ENCODE measurements at regions not wholly inside any gene's neighbourhood (a gene's known extent, or its start where the extent isn't known, plus 50 kb on each side); places are given as distances from the start of the nearest gene placed in this dataset.
"Not testable (repeated sequence)": the region's sequence is repeated elsewhere in the genome, so short reads cannot be mapped to it uniquely, and the experiment has no call there.

- Mint-ChIP-seq H3K4me1 (no peaks in the 10 kb centered on the region), H3K36me3 (ENCODE audit: low read depth) (no peaks in the 10 kb centered on the region), H3K27ac (no peak overlapping the region), H3K27me3 (no peaks in the 10 kb centered on the region), H3K4me3 (no peak overlapping the region), H3K9me3 (peaks cover 6% of the 10 kb centered on the region)
- DNase-seq: no peak
- ATAC-seq: no peak
Observed at GRCh38 chr14:25699981-25700380, 650.0 kb upstream of the STXBP6 start.

GRCh38 chr14:25698111-25698510 lies 648.2 kb upstream of the STXBP6 start:
- no peaks in the 10 kb centered on the region for H3K36me3 Mint-ChIP-seq (ENCODE audit: low read depth)
- no peak overlapping the region for H3K4me3 Mint-ChIP-seq
- DNase-seq (no peak), ATAC-seq (no peak)
- H3K9me3 Mint-ChIP-seq: peaks cover 3% of the 10 kb centered on the region
- H3K27me3 Mint-ChIP-seq: no peaks in the 10 kb centered on the region
- H3K27ac Mint-ChIP-seq: no peak overlapping the region
- H3K4me1 Mint-ChIP-seq: no peaks in the 10 kb centered on the region

- no peaks in the 10 kb centered on the region for H3K36me3 Mint-ChIP-seq (ENCODE audit: low read depth)
Observed at GRCh38 chr14:25696176-25696575, 646.2 kb upstream of the STXBP6 start.

GRCh38 chr14:25685004-25685403 lies 635.1 kb upstream of the STXBP6 start:
- ATAC-seq: no peak
- Mint-ChIP-seq H3K27me3 (no peaks in the 10 kb centered on the region), H3K4me1 (no peaks in the 10 kb centered on the region), H3K9me3 (peaks cover 4% of the 10 kb centered on the region), H3K27ac (no peak overlapping the region), H3K4me3 (no peak overlapping the region), H3K36me3 (ENCODE audit: low read depth) (no peaks in the 10 kb centered on the region)
- DNase-seq: no peak

More at GRCh38 chr14:25696176-25696575, 646.2 kb upstream of the STXBP6 start:
- Mint-ChIP-seq H3K27me3 (no peaks in the 10 kb centered on the region), H3K9me3 (peaks cover 3% of the 10 kb centered on the region), H3K4me1 (no peaks in the 10 kb centered on the region), H3K4me3 (no peak overlapping the region), H3K27ac (no peak overlapping the region)
- DNase-seq: no peak
- ATAC-seq: no peak

- Mint-ChIP-seq H3K4me3 (no peak overlapping the region), H3K27me3 (no peaks in the 10 kb centered on the region), H3K4me1 (no peaks in the 10 kb centered on the region), H3K9me3 (peaks cover 13% of the 10 kb centered on the region), H3K27ac (no peak overlapping the region), H3K36me3 (ENCODE audit: low read depth) (no peaks in the 10 kb centered on the region)
- DNase-seq (no peak), ATAC-seq (no peak)
Observed at GRCh38 chr14:25680934-25681333, 631.0 kb upstream of the STXBP6 start.

GRCh38 chr14:25680511-25680910 lies 630.6 kb upstream of the STXBP6 start:
- not testable (repeated sequence) for H3K27me3 Mint-ChIP-seq; H3K36me3 Mint-ChIP-seq (ENCODE audit: low read depth); DNase-seq; H3K4me1 Mint-ChIP-seq; ATAC-seq; H3K27ac Mint-ChIP-seq; H3K4me3 Mint-ChIP-seq
- peaks cover 13% of the 10 kb centered on the region for H3K9me3 Mint-ChIP-seq

- DNase-seq (no peak), ATAC-seq (no peak)
- Mint-ChIP-seq H3K9me3 (peaks cover 17% of the 10 kb centered on the region), H3K4me3 (no peak overlapping the region), H3K36me3 (ENCODE audit: low read depth) (no peaks in the 10 kb centered on the region), H3K27me3 (no peaks in the 10 kb centered on the region), H3K27ac (no peak overlapping the region), H3K4me1 (no peaks in the 10 kb centered on the region)
Observed at GRCh38 chr14:25677111-25677510, 627.2 kb upstream of the STXBP6 start.

- no peak for ATAC-seq
- Mint-ChIP-seq H3K27me3 (no peaks in the 10 kb centered on the region), H3K27ac (no peak overlapping the region), H3K36me3 (ENCODE audit: low read depth) (no peaks in the 10 kb centered on the region), H3K9me3 (no peaks in the 10 kb centered on the region), H3K4me1 (no peaks in the 10 kb centered on the region), H3K4me3 (no peak overlapping the region)
- no peak for DNase-seq
Observed at GRCh38 chr14:25667387-25667786, 617.4 kb upstream of the STXBP6 start.

GRCh38 chr14:25666877-25667276 lies 616.9 kb upstream of the STXBP6 start:
- ATAC-seq (no peak), DNase-seq (no peak)
- H3K36me3 Mint-ChIP-seq (ENCODE audit: low read depth): no peaks in the 10 kb centered on the region
- no peaks in the 10 kb centered on the region for H3K27me3 Mint-ChIP-seq
- no peak overlapping the region for H3K27ac Mint-ChIP-seq
- no peaks in the 10 kb centered on the region for H3K9me3 Mint-ChIP-seq
- no peaks in the 10 kb centered on the region for H3K4me1 Mint-ChIP-seq
- no peak overlapping the region for H3K4me3 Mint-ChIP-seq

- ATAC-seq (no peak), DNase-seq (no peak)
- H3K27me3 Mint-ChIP-seq: no peaks in the 10 kb centered on the region
- H3K9me3 Mint-ChIP-seq: peaks cover 5% of the 10 kb centered on the region
- H3K27ac Mint-ChIP-seq: no peak overlapping the region
- no peak overlapping the region for H3K4me3 Mint-ChIP-seq
- no peaks in the 10 kb centered on the region for H3K4me1 Mint-ChIP-seq
- no peaks in the 10 kb centered on the region for H3K36me3 Mint-ChIP-seq (ENCODE audit: low read depth)
Observed at GRCh38 chr14:25658988-25659387, 609.0 kb upstream of the STXBP6 start.

- Mint-ChIP-seq H3K4me3 (no peak overlapping the region), H3K9me3 (no peaks in the 10 kb centered on the region), H3K27me3 (no peaks in the 10 kb centered on the region), H3K36me3 (ENCODE audit: low read depth) (no peaks in the 10 kb centered on the region), H3K27ac (no peak overlapping the region), H3K4me1 (no peaks in the 10 kb centered on the region)
- ATAC-seq (no peak), DNase-seq (no peak)
Observed at GRCh38 chr14:25630447-25630846, 580.5 kb upstream of the STXBP6 start.

- Mint-ChIP-seq H3K9me3 (peaks cover 5% of the 10 kb centered on the region), H3K27ac (no peak overlapping the region), H3K4me1 (no peaks in the 10 kb centered on the region), H3K4me3 (no peak overlapping the region), H3K27me3 (no peaks in the 10 kb centered on the region), H3K36me3 (ENCODE audit: low read depth) (no peaks in the 10 kb centered on the region)
- DNase-seq: no peak
- ATAC-seq: no peak
Observed at GRCh38 chr14:25628978-25629377, 579.0 kb upstream of the STXBP6 start.

- DNase-seq: no peak
- Mint-ChIP-seq H3K9me3 (peaks cover 5% of the 10 kb centered on the region), H3K36me3 (ENCODE audit: low read depth) (no peaks in the 10 kb centered on the region), H3K27me3 (no peaks in the 10 kb centered on the region), H3K27ac (no peak overlapping the region), H3K4me1 (no peaks in the 10 kb centered on the region), H3K4me3 (no peak overlapping the region)
- ATAC-seq: no peak
Observed at GRCh38 chr14:25628390-25628789, 578.4 kb upstream of the STXBP6 start.

- no peaks in the 10 kb centered on the region for H3K4me1 Mint-ChIP-seq
- H3K27ac Mint-ChIP-seq: no peak overlapping the region
- H3K9me3 Mint-ChIP-seq: peaks cover 5% of the 10 kb centered on the region
- DNase-seq (no peak), ATAC-seq (no peak)
- H3K36me3 Mint-ChIP-seq (ENCODE audit: low read depth): no peaks in the 10 kb centered on the region
- H3K4me3 Mint-ChIP-seq: no peak overlapping the region
- no peaks in the 10 kb centered on the region for H3K27me3 Mint-ChIP-seq
Observed at GRCh38 chr14:25626986-25627385, 577.0 kb upstream of the STXBP6 start.

GRCh38 chr14:25622763-25623162 lies 572.8 kb upstream of the STXBP6 start:
- H3K36me3 Mint-ChIP-seq (ENCODE audit: low read depth): no peaks in the 10 kb centered on the region
- H3K4me1 Mint-ChIP-seq: no peaks in the 10 kb centered on the region
- DNase-seq (no peak), ATAC-seq (no peak)
- H3K27ac Mint-ChIP-seq: no peak overlapping the region
- H3K27me3 Mint-ChIP-seq: no peaks in the 10 kb centered on the region
- H3K9me3 Mint-ChIP-seq: peaks cover 28% of the 10 kb centered on the region
- H3K4me3 Mint-ChIP-seq: no peak overlapping the region

GRCh38 chr14:25620515-25620914 lies 570.6 kb upstream of the STXBP6 start:
- H3K36me3 Mint-ChIP-seq (ENCODE audit: low read depth): no peaks in the 10 kb centered on the region
- peaks cover 36% of the 10 kb centered on the region for H3K9me3 Mint-ChIP-seq
- no peaks in the 10 kb centered on the region for H3K27me3 Mint-ChIP-seq
- no peak for DNase-seq
- ATAC-seq: no peak
- no peaks in the 10 kb centered on the region for H3K4me1 Mint-ChIP-seq
- no peak overlapping the region for H3K4me3 Mint-ChIP-seq
- H3K27ac Mint-ChIP-seq: no peak overlapping the region
